ENCODE measurements at regions not wholly inside any gene's neighbourhood (a gene's known extent, or its start where the extent isn't known, plus 50 kb on each side); places are given as distances from the start of the nearest gene placed in this dataset.

DNA sequence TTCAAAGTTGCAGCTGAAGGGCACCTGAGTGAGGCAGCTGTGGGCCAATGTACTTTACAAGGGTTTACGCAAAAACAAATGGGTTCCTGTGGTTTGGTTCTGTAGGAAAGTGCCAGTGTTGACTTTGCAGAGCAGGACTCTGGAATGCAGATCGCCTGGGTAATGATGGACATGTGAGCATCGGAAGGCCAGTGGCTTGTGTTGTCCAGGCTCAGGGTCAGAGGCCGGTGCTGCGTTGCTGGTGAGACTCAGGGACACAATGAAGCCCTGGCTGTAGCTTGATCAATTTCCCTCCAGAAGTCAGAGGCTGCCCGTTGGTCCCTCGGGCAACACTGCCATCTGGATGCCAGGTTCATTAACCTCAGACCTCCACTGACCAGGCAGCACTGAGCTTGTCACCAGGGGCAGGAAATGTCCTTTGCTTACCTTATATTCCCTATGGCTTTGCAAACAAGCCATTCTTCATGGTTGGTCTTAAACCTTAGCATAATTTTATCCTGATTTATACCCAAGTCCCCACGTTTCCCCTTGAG lies 753.4 kb downstream of the QKI start:
- DNase-seq: no peak
- H3K27ac ChIP-seq: no peak overlapping the region
- no peaks in the 10 kb centered on the region for H3K36me3 ChIP-seq (replicated peaks)
- TF ChIP-seq, protein P1, sequence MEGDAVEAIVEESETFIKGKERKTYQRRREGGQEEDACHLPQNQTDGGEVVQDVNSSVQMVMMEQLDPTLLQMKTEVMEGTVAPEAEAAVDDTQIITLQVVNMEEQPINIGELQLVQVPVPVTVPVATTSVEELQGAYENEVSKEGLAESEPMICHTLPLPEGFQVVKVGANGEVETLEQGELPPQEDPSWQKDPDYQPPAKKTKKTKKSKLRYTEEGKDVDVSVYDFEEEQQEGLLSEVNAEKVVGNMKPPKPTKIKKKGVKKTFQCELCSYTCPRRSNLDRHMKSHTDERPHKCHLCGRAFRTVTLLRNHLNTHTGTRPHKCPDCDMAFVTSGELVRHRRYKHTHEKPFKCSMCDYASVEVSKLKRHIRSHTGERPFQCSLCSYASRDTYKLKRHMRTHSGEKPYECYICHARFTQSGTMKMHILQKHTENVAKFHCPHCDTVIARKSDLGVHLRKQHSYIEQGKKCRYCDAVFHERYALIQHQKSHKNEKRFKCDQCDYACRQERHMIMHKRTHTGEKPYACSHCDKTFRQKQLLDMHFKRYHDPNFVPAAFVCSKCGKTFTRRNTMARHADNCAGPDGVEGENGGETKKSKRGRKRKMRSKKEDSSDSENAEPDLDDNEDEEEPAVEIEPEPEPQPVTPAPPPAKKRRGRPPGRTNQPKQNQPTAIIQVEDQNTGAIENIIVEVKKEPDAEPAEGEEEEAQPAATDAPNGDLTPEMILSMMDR (IDR thresholded peaks at IDR 0.05; ENCODE audit: low read depth, low read length, missing control alignments): no peak
- no peak overlapping the region for H3K4me3 ChIP-seq (ENCODE audit: low read depth, low read length)
- no peaks in the 10 kb centered on the region for H3K27me3 ChIP-seq (replicated peaks)
- in situ Hi-C loops (cut with HindIII; ENCODE audit: low pct_ligation_motif_present, low sequenced_read_pairs): no loop called here

DNA sequence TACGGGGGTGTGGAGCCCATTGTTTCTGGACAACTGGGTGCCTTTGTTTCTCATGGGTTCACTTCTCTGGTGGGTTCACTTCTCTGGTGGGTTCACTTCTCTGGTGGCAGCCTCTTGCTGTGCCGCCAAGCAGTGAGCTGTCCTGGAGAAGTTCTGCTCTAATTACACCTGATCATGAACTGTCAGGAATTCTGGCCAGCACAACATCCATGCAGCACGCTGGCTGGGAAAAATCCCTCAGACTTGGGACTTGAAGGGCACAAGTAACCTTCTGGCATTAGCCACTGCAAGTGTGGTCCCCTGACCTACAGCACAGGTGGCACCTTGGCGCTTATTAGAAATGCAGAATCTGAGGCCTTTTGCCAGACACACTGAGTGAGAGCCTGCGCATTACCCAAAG lies 752.5 kb downstream of the QKI start:
- in situ Hi-C loops (cut with HindIII; ENCODE audit: low pct_ligation_motif_present, low sequenced_read_pairs): no loop called here

DNA sequence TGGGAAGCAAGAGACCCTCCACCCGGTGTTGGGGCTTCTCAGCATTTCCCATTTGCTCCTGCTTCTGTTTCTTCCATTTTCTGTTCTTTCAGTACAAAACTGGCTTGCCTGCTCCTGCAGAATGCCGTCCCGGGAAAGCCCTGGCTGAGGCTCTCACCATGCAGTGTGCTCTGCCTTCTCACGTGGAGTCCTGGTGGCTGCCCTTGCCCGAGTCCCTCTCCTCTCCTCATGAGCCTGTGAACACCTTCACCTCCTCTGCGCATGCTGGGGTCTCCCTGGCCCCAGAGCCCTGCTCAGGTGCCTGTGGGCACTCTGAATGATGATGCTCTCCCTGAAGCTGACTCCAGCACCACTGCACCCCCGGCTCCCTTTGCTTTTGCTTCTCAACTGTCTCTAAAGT lies 752.0 kb downstream of the QKI start:
- in situ Hi-C loops (cut with HindIII; ENCODE audit: low pct_ligation_motif_present, low sequenced_read_pairs): no loop called here
- H3K27ac ChIP-seq: no peak overlapping the region

More for the DNA sequence above, 752.5 kb downstream of the QKI start:
- Histone ChIP-seq H3K27ac (no peak overlapping the region), H3K27me3 (replicated peaks) (no peaks in the 10 kb centered on the region), H3K4me3 (ENCODE audit: low read depth, low read length) (no peak overlapping the region), H3K36me3 (replicated peaks) (no peaks in the 10 kb centered on the region)
- DNase-seq: no peak
- TF ChIP-seq, protein P1 (IDR thresholded peaks at IDR 0.05; ENCODE audit: low read depth, low read length, missing control alignments): no peak

DNA sequence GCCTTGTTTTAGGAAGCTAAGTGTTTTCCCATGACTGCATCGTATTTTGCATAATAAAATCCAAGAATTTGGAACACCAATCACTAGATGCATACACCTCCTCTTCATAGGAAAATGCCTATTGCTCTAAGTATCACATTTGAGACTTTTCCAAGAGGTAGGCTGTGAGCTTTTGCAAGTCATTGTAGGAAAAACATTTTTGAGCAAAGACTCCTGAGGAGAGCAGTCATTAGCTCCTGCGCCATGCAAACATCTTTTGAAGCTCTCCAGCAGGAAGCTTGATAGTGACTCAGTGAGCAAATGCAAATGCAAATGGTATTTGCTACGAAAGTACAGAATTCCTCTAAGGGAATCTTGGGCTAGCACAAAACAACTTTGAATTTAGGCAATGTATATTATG lies 750.4 kb downstream of the QKI start:
- Histone ChIP-seq H3K36me3 (replicated peaks) (no peaks in the 10 kb centered on the region), H3K4me3 (ENCODE audit: low read depth, low read length) (no peak overlapping the region), H3K27me3 (replicated peaks) (no peaks in the 10 kb centered on the region), H3K27ac (no peak overlapping the region)
- TF ChIP-seq, protein P1 (IDR thresholded peaks at IDR 0.05; ENCODE audit: low read depth, low read length, missing control alignments): no peak
- no peak for DNase-seq
- in situ Hi-C loops (cut with HindIII; ENCODE audit: low pct_ligation_motif_present, low sequenced_read_pairs): no loop called here

More for the DNA sequence above, 752.0 kb downstream of the QKI start:
- H3K36me3 ChIP-seq (replicated peaks): no peaks in the 10 kb centered on the region
- no peak overlapping the region for H3K4me3 ChIP-seq (ENCODE audit: low read depth, low read length)
- no peaks in the 10 kb centered on the region for H3K27me3 ChIP-seq (replicated peaks)
- no peak for DNase-seq
- TF ChIP-seq, protein P1 (IDR thresholded peaks at IDR 0.05; ENCODE audit: low read depth, low read length, missing control alignments): no peak

DNA sequence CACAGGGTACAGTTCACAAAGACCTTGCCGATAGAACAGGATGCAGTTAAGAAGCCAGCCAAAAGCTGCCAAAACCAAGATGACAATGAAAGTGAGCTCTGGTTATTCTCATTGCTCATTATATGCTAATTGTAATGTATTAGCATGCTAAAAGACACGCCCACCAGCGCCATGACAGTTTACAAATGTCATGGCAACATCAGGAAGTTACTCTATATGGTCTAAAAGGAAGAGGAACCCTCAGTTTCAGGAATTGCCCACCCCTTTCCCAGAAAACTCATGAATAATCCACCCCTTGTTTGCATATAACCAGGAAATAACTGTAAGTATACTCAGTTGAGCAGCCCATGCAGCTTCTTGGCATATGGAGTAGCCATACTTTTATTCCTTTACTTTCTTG lies 748.7 kb downstream of the QKI start:
- no peak for DNase-seq
- in situ Hi-C loops (cut with HindIII; ENCODE audit: low pct_ligation_motif_present, low sequenced_read_pairs): no loop called here
- Histone ChIP-seq H3K27ac (no peak overlapping the region), H3K27me3 (replicated peaks) (no peaks in the 10 kb centered on the region), H3K4me3 (ENCODE audit: low read depth, low read length) (no peak overlapping the region), H3K36me3 (replicated peaks) (no peaks in the 10 kb centered on the region)
- TF ChIP-seq, protein P1 (IDR thresholded peaks at IDR 0.05; ENCODE audit: low read depth, low read length, missing control alignments): no peak

DNA sequence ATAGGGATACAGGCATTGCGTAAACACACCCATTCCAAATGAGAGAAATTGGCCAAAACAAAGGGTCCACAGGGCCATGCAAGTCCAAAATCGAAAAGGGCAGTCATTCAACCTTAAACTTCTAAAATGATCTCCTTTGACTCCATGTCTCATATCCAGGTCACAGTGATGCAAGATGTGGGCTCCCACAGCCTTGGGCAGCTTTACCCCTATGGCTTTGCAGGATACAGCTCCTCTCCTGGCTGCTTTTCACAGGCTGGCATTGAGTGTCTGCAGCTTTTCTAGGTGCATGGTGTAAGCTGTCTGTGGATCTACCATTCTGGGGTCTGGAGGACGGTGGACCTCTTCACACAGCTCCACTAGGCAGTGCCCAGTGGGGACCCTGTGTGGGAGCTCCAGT lies 744.5 kb downstream of the QKI start:
- Histone ChIP-seq H3K36me3 (replicated peaks) (no peaks in the 10 kb centered on the region), H3K27me3 (replicated peaks) (no peaks in the 10 kb centered on the region), H3K27ac (no peak overlapping the region), H3K4me3 (ENCODE audit: low read depth, low read length) (no peak overlapping the region)
- no peak for DNase-seq
- in situ Hi-C loops (cut with HindIII; ENCODE audit: low pct_ligation_motif_present, low sequenced_read_pairs): no loop called here
- TF ChIP-seq, protein P1 (IDR thresholded peaks at IDR 0.05; ENCODE audit: low read depth, low read length, missing control alignments): no peak

Measured in brain microvascular endothelial cell (primary cell).